Hypothalamus (tissue), 51 donors: ENCODE measurements at regions not wholly inside any gene's neighbourhood (a gene's known extent, or its start where the extent isn't known, plus 50 kb on each side); places are given as distances from the start of the nearest gene placed in this dataset.
"Not testable (repeated sequence)": the region's sequence is repeated elsewhere in the genome, so short reads cannot be mapped to it uniquely, and the experiment has no call there.

Experiments used
- DNase-seq, 51 donors: peaks; one replicate each; lab custom pipeline; 2025; lab: John Stamatoyannopoulos, UW

DNA sequence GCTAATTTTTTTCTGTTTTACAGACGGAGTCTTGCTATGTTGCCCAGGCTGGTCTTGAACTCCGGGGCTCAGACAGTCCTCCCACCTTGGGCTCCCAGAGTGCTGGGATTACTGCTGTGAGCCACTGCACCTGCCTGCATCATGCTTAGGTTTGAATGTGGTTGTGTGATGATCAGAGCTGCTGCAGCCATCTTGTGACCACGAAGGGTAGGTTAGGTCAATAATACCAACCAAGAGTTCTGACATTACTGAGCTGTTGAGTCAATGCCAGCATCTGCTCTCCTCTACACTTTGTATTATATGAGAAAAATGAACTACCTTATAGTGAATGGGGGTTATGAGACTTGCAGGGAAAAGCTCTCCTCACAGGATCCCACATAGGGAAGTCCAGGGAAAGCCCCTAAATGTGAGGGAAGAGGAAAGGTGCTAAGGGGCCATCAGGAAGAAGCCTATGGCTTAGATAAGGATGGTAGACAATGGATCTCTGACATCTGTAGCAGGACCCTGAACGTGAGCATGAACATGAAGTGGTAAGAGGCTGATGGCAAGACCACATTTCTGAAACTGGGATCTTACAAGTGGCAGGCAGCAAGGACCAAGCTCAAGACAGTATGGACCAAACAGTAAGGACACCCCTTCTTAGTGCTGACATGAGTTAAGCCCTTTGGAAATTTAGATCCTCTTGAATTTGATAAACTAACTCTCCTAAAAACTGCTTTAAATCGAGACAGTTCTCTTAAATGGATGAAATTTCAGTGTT lies 75.7 kb upstream of the ZNF169 start:
- no peak for DNase-seq

DNA sequence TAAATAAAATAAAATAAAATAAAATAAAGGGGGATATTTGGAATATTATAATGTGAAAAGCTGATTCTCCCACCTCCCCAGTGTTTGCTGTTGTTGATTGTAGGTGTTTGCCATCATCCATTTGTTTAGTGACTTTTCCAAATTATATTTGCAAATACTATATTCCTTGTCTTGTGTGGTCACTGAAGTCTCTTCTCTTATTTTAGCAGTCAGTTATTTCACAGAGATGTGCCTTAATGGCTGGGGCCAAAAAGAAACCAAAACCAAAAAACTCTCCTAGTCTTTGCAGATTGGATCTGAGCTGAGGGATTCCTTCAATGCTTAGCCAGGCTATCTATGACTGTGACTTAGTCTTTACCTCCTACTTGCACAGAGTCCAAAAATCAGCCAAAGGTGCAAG lies 70.9 kb upstream of the ZNF169 start:
- no peak for DNase-seq

DNA sequence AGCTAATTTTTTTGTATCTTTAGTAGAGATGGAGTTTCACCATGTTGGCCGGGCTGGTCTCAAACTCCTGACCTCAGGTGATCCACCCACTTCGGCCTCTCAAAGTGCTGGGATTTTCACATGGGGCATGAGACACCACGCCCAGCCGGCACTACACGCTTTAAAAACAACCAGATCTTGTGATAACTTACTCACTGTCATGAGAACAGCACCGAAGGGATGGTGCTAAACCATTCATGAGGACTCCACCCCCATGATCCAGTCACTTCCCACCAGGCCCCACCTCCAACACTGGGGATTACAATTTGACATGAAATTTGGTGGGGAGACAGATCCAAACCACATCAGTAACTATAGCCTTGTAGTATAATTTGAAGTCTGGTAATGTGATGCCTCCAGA lies 67.4 kb upstream of the ZNF169 start:
- DNase-seq, result not testable (repeated sequence)

DNA sequence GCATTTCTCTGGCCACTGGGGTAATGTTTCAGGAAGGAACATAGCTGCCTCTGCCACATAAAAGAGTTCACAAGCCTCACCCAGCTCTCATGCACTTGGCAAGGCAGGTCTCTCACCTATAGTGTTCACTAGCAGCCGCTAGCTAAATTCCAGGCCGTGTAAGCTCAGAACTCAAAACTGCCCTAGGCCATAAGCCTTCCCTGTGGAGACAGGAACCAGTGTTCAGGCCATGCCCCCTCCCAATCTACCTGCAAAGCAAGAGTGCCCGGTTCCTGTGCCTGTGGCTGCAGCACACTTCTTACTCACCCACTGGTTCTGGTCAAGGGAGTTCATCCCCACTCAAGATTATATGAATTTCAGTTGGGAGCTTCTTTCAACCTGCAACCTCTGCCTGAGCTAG lies 60.7 kb upstream of the ZNF169 start:
- no peak for DNase-seq

DNA sequence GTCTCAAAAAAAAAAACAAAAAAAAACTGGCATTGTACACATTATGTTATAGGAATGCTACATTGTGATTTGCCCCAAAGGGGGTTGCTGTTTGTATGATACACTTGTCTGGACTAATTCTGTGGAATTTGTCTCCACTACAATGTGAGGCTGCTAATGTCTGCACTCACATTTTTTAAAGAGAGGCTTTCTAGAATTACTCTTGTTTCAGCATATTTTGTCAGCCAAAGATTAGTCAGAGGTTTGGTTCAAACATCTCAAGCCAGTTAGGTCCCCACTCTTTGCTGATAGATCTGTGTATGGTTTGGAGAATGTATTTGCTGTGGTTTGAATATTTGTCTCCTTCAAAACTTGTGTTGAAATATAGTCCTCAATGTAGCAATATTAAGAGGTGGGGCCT lies 59.3 kb upstream of the ZNF169 start:
- DNase-seq, result no peak

DNA sequence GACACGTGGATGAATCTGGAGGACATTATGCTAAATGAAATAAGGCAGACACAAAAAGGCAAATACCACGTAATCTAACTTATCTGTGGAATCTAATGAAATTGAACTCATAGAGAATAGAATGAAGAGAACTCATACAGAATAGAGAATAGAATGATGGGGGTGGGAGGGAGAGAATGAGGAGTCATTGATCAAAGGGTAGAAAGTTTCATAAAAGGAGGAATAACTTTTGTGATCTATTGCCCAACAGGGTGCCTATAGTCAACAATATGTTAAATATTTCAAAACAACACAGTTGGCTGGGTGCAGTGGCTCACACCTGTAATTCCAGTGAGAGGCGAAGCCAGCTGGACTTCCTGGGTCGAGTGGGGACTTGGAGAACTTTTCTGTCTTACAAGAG lies 54.9 kb upstream of the ZNF169 start:
- no peak for DNase-seq

DNA sequence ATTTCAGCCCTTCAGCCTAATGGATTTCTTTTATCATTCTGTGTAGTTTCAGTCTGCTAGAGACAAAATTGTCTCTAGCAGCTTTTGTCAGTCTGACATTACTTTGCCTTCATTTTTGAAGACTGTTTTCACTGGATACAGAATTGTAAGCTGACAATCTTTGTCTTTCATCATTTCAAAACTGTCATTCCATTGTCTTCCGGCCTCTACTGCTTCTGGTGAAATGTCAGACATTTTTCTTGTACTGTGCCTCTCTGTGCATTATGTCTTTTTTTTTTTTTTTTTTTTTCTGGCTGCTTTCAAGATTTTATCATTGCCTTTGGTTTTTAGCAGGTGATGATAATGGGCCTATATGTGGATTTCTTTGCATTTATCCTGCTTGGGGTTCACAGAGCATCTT lies 51.3 kb upstream of the ZNF169 start:
- no peak for DNase-seq
